Vagina (tissue), 2 donors: ENCODE measurements at regions not wholly inside any gene's neighbourhood (a gene's known extent, or its start where the extent isn't known, plus 50 kb on each side); places are given as distances from the start of the nearest gene placed in this dataset.

ENCODE experiments used
- CTCF ChIP-seq, 3 experiments: fragments of 450-650 bp in 2 of 3; fragments of 200-600 bp in 1 of 3; sonication (generic) in 1 of 3; IDR thresholded peaks; one replicate each; pipeline ENCODE4 v1.5.1; 2017 to 2019; ENCODE audit warnings: antibody characterized with exemption in 3 of 3, mild to moderate bottlenecking in 2 of 3, moderate library complexity in 2 of 3
- POLR2AphosphoS5 ChIP-seq, 2 donors: sonication (generic); formaldehyde crosslinking; IDR thresholded peaks; one replicate each; pipeline ENCODE4 v1.9.0; 2017; ENCODE audit warnings: antibody characterized with exemption in 2 of 2, mild to moderate bottlenecking in 2 of 2, low read depth in 1 of 2; ENCODE audit not compliant: insufficient read depth in 1 of 2

- TF ChIP-seq CTCF (IDR thresholded peaks at IDR 0.05) (no peak), POLR2AphosphoS5 (IDR thresholded peaks at IDR 0.05; ENCODE audit: insufficient read depth in 1 of 2, low read depth in 1 of 2) (no peak)
Measured at GRCh38 chr1:14167884-14168283, 430.6 kb upstream of the KAZN start.
